Ovary (tissue), 3 donors: ENCODE measurements at regions not wholly inside any gene's neighbourhood (a gene's known extent, or its start where the extent isn't known, plus 50 kb on each side); places are given as distances from the start of the nearest gene placed in this dataset.

Experiments used
- CTCF ChIP-seq, 3 donors: fragments of 450-650 bp in 2 of 3; fragments of 200-600 bp in 1 of 3; IDR thresholded peaks; one replicate each; pipeline versions ENCODE4 v1.5.1 to v1.8.0; 2016 to 2022; ENCODE audit warnings: antibody characterized with exemption in 3 of 3, mild to moderate bottlenecking in 1 of 3
- EP300 ChIP-seq: sonication (generic); formaldehyde crosslinking; IDR thresholded peaks from one replicate; pipeline ENCODE4 v1.6.1; 2017; ENCODE audit warnings: antibody characterized with exemption
- POLR2A ChIP-seq: fragments of 450-650 bp; IDR thresholded peaks from one replicate; pipeline ENCODE4 v1.6.1; 2017; ENCODE audit warnings: antibody characterized with exemption, mild to moderate bottlenecking, moderate library complexity
- donor health status: DM: no; HTN: no; CAD: no.

- TF ChIP-seq CTCF (IDR thresholded peaks at IDR 0.05) (no peak), EP300 (no peak), POLR2A (no peak)
Observed at GRCh38 chr2:165022781-165023180, 67.5 kb upstream of the SLC38A11 start.
